HEK293 (cell line): ENCODE measurements at regions not wholly inside any gene's neighbourhood (a gene's known extent, or its start where the extent isn't known, plus 50 kb on each side); places are given as distances from the start of the nearest gene placed in this dataset.

ENCODE experiments used
- CTCF ChIA-PET: fragments of 350-600 bp; formaldehyde crosslinking; extraction: SDS; loops from one replicate; lab custom pipeline; 2021; ENCODE audit warnings: antibody characterized with exemption; lab: Yijun Ruan, JAX
- POLR2A ChIA-PET: fragments of 300-600 bp; formaldehyde crosslinking; extraction: SDS; loops from one replicate; lab custom pipeline; 2020; ENCODE audit warnings: antibody characterized with exemption, inconsistent platforms; lab: Yijun Ruan, JAX
- H3K27ac ChIP-seq: fragments of 200-500 bp; sonication (Bioruptor generic); 2 replicates; pipeline ENCODE4 v1.5.1; 2014; ENCODE audit warnings: low read depth, low read length, control low read depth, inconsistent platforms; ENCODE audit errors: extremely low read depth
- H3K36me3 ChIP-seq, 2 experiments: fragments of 200-500 bp in 1 of 2; sonication (Bioruptor generic) in 1 of 2; 1 replicate in 1 of 2; 2 replicates in 1 of 2; pipeline ENCODE4 v1.5.1; 2014 to 2017; ENCODE audit warnings: inconsistent platforms in 2 of 2, low read length in 2 of 2; ENCODE audit not compliant: control insufficient read depth in 2 of 2, insufficient read depth in 1 of 2
- H3K4me1 ChIP-seq: fragments of 200-500 bp; sonication (Bioruptor generic); 2 replicates; pipeline ENCODE4 v1.5.1; 2014; ENCODE audit warnings: mild to moderate bottlenecking, low read length, inconsistent platforms; ENCODE audit not compliant: control insufficient read depth, insufficient read depth
- H3K4me3 ChIP-seq: 2 replicates; pipeline ENCODE4 v1.5.1; 2011; ENCODE audit warnings: low read depth, mild to moderate bottlenecking, control low read depth, low read length, moderate library complexity
- H3K9me3 ChIP-seq: fragments of 200-500 bp; sonication (Bioruptor generic); 2 replicates; pipeline ENCODE4 v1.5.1; 2014; ENCODE audit warnings: low read depth, low read length, inconsistent platforms; ENCODE audit not compliant: control insufficient read depth, insufficient read depth
- REPIN1 ChIP-seq: fragments of 450-650 bp; formaldehyde crosslinking; IDR thresholded peaks from 2 replicates; pipeline ENCODE4 v1.5.1; 2017; ENCODE audit warnings: missing biosample characterization, missing genetic modification characterization, low read depth
- SETDB1 ChIP-seq: IDR thresholded peaks from one replicate; pipeline ENCODE4 v1.6.1; 2017; ENCODE audit warnings: mild to moderate bottlenecking, low read length, moderate library complexity, mixed read lengths; ENCODE audit not compliant: insufficient read length
- ZFP41 ChIP-seq: fragments of 450-650 bp; formaldehyde crosslinking; IDR thresholded peaks from 2 replicates; pipeline ENCODE4 v1.5.1; 2016; ENCODE audit warnings: missing biosample characterization, missing genetic modification characterization, borderline replicate concordance
- ZNF112 ChIP-seq: fragments of 450-650 bp; formaldehyde crosslinking; IDR thresholded peaks from 2 replicates; pipeline ENCODE4 v1.5.0; 2017; ENCODE audit warnings: missing biosample characterization, missing genetic modification characterization
- ZNF157 ChIP-seq: fragments of 450-650 bp; formaldehyde crosslinking; IDR thresholded peaks from 2 replicates; pipeline ENCODE4 v1.5.1; 2016; ENCODE audit warnings: missing biosample characterization, missing genetic modification characterization
- ZNF341 ChIP-seq: fragments of 450-650 bp; formaldehyde crosslinking; IDR thresholded peaks from 2 replicates; pipeline ENCODE4; 2016; ENCODE audit warnings: low read depth, missing biosample characterization, missing genetic modification characterization
- ZNF48 ChIP-seq: fragments of 450-650 bp; formaldehyde crosslinking; IDR thresholded peaks from 2 replicates; pipeline ENCODE4 v1.5.1; 2016; ENCODE audit warnings: missing biosample characterization, missing genetic modification characterization
- ZNF548 ChIP-seq: fragments of 450-650 bp; formaldehyde crosslinking; IDR thresholded peaks from 2 replicates; pipeline ENCODE4 v1.5.1; 2016; ENCODE audit warnings: missing biosample characterization, missing genetic modification characterization
- ZNF624 ChIP-seq: fragments of 450-650 bp; formaldehyde crosslinking; IDR thresholded peaks from 2 replicates; pipeline ENCODE4 v1.5.1; 2017; ENCODE audit warnings: missing biosample characterization, missing genetic modification characterization
- ZNF792 ChIP-seq: fragments of 450-650 bp; formaldehyde crosslinking; IDR thresholded peaks from 2 replicates; pipeline ENCODE4 v1.5.1; 2016; ENCODE audit warnings: missing biosample characterization, missing genetic modification characterization
- TF ChIP-seq, protein P1 (sequence below): fragments of 450-650 bp; formaldehyde crosslinking; IDR thresholded peaks from 2 replicates; pipeline ENCODE4 v1.5.1; 2016; ENCODE audit warnings: missing biosample characterization, missing genetic modification characterization, borderline replicate concordance
- TF ChIP-seq, protein P2 (sequence below): fragments of 450-650 bp; formaldehyde crosslinking; IDR thresholded peaks from 2 replicates; pipeline ENCODE4; 2016; ENCODE audit warnings: missing biosample characterization, missing genetic modification characterization
- TF ChIP-seq, protein P3 (sequence below): fragments of 450-650 bp; formaldehyde crosslinking; IDR thresholded peaks from 2 replicates; pipeline ENCODE4 v1.5.1; 2016; ENCODE audit warnings: missing biosample characterization, missing genetic modification characterization

DNA sequence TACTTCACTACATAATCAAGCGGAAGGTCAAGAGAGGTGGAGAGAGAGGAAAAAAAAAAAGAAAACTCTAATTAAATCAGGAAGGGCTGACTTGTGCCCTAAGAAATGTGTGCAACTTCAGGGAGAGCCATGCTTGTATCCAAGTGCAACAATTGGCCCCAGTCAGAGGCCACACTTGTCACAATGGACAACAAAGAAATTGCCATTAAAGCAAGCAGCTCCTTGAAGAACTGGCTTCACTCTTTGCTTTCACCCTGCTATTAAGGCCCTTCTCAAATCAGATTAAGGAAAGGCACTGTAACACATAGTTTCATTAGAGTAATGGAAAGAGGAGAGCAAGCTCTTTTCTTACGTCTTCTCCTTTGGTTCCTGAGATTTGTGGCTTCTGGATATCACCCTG, 480.9 kb upstream of the WWC1 start (continued):
- TF ChIP-seq, protein P1, sequence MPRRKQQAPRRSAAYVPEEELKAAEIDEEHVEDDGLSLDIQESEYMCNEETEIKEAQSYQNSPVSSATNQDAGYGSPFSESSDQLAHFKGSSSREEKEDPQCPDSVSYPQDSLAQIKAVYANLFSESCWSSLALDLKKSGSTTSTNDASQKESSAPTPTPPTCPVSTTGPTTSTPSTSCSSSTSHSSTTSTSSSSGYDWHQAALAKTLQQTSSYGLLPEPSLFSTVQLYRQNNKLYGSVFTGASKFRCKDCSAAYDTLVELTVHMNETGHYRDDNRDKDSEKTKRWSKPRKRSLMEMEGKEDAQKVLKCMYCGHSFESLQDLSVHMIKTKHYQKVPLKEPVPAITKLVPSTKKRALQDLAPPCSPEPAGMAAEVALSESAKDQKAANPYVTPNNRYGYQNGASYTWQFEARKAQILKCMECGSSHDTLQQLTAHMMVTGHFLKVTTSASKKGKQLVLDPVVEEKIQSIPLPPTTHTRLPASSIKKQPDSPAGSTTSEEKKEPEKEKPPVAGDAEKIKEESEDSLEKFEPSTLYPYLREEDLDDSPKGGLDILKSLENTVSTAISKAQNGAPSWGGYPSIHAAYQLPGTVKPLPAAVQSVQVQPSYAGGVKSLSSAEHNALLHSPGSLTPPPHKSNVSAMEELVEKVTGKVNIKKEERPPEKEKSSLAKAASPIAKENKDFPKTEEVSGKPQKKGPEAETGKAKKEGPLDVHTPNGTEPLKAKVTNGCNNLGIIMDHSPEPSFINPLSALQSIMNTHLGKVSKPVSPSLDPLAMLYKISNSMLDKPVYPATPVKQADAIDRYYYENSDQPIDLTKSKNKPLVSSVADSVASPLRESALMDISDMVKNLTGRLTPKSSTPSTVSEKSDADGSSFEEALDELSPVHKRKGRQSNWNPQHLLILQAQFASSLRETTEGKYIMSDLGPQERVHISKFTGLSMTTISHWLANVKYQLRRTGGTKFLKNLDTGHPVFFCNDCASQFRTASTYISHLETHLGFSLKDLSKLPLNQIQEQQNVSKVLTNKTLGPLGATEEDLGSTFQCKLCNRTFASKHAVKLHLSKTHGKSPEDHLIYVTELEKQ (tag by site-specific recombination): no peak
- no peak for TF ChIP-seq ZNF48 (tag by site-specific recombination)

DNA sequence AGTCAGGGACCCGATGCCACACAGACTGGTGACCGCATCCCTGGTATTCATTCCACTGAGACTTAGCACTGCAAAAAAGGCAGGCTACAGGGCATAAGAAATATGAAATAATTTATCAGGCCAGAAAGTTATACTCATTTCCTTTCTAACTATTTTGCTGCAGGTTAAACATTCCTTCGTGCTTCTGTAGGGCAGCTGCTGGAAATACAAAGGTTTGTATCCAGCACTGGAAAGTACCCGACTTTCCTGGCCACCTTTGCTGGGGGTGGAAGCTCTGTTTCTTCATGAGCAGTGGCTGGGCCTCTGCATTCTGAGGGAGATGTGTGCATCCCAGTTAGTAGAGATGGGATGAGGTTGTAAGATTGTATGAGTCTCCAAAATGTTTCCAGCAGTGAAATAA, 478.6 kb upstream of the WWC1 start:
- Histone ChIP-seq H3K27ac (no peak overlapping the region), H3K9me3 (no peaks in the 10 kb centered on the region), H3K4me3 (no peak overlapping the region), H3K4me1 (no peaks in the 10 kb centered on the region), H3K36me3 (no peaks in the 10 kb centered on the region)
- no peak for TF ChIP-seq REPIN1 (tag by site-specific recombination)
- TF ChIP-seq ZFP41: no peak
- no peak for TF ChIP-seq ZNF792 (tag by site-specific recombination)
- TF ChIP-seq ZNF157 (tag by site-specific recombination): no peak
- TF ChIP-seq, protein P2, sequence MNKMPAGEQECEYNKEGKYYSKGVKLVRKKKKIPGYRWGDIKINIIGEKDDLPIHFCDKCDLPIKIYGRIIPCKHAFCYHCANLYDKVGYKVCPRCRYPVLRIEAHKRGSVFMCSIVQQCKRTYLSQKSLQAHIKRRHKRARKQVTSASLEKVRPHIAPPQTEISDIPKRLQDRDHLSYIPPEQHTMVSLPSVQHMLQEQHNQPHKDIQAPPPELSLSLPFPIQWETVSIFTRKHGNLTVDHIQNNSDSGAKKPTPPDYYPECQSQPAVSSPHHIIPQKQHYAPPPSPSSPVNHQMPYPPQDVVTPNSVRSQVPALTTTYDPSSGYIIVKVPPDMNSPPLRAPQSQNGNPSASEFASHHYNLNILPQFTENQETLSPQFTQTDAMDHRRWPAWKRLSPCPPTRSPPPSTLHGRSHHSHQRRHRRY (tag by site-specific recombination): no peak
- no peak for TF ChIP-seq ZNF624 (tag by site-specific recombination)
- no peak for TF ChIP-seq SETDB1
- ChIA-PET CTCF (no interaction called here), POLR2A (no interaction called here)

DNA sequence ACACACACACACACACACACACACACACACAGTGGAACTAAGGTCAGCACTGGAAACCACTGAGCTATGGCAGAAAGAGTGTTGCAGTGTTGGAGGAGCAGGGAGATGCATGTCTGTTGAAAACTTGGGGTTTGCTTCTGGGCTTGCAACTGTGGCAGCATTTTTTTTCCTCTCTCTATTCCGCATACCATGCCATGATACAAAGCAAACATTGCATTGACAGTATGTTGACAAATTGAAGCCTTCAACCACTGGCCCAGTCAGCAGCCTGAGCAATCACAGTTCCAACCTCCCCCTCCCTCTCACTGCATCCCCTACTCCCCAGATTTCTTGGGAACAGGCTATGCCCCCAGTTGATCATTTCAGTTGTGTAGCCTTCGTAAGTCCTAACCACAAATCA, 478.1 kb upstream of the WWC1 start:
- no peak overlapping the region for H3K4me3 ChIP-seq
- no peaks in the 10 kb centered on the region for H3K36me3 ChIP-seq
- POLR2A ChIA-PET: no interaction called here
- H3K27ac ChIP-seq: no peak overlapping the region
- no peaks in the 10 kb centered on the region for H3K9me3 ChIP-seq
- CTCF ChIA-PET: interaction anchor here (1.0 kb wide), 1 partner anchor 17 kb away, joined by 3 read pairs; no protein-coding TSS in a partner anchor
- TF ChIP-seq ZNF112 (tag by site-specific recombination) (no peak), ZNF341 (tag by site-specific recombination) (no peak)
- TF ChIP-seq, protein P3, sequence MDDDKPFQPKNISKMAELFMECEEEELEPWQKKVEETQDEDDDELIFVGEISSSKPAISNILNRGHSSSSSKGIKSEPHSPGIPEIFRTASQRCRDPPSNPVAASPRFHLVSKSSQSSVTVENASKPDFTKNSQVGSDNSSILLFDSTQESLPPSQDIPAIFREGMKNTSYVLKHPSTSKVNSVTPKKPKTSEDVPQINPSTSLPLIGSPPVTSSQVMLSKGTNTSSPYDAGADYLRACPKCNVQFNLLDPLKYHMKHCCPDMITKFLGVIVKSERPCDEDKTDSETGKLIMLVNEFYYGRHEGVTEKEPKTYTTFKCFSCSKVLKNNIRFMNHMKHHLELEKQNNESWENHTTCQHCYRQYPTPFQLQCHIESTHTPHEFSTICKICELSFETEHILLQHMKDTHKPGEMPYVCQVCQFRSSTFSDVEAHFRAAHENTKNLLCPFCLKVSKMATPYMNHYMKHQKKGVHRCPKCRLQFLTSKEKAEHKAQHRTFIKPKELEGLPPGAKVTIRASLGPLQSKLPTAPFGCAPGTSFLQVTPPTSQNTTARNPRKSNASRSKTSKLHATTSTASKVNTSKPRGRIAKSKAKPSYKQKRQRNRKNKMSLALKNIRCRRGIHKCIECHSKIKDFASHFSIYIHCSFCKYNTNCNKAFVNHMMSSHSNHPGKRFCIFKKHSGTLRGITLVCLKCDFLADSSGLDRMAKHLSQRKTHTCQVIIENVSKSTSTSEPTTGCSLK (tag by site-specific recombination): no peak
- no peaks in the 10 kb centered on the region for H3K4me1 ChIP-seq

DNA sequence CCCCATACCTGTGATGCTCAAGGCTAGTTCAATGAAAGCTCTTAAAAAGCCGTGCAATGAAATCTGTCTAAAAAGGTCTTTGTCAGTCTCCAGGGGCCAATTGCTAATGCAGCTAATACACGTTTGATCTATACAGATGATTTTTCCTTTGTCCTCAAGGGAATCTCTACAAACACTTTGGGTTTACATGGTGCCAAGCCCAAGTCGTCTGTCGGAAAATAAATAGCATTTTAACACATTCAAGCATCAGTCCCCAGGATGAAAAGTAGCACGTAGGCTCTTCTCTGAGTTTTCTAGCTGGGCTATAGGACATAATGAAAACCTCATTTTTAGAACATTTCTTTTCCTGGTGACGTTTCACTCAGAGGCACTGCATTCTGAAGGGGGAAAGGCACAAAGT, 477.4 kb upstream of the WWC1 start:
- ChIA-PET POLR2A (no interaction called here), CTCF (interaction anchor here (1.0 kb wide), 1 partner anchor 16 kb away, joined by 3 read pairs; no protein-coding TSS in a partner anchor)
- TF ChIP-seq ZNF548 (tag by site-specific recombination): no peak
- Histone ChIP-seq H3K9me3 (no peaks in the 10 kb centered on the region), H3K27ac (no peak overlapping the region), H3K4me3 (no peak overlapping the region), H3K36me3 (no peaks in the 10 kb centered on the region), H3K4me1 (no peaks in the 10 kb centered on the region)
